Activated CD4-positive, alpha-beta T cell treated with anti-CD3 and anti-CD28 coated beads for 36 hours (primary cell): ENCODE measurements at regions not wholly inside any gene's neighbourhood (a gene's known extent, or its start where the extent isn't known, plus 50 kb on each side); places are given as distances from the start of the nearest gene placed in this dataset.
"Not testable (repeated sequence)": the region's sequence is repeated elsewhere in the genome, so short reads cannot be mapped to it uniquely, and the experiment has no call there.

Experiments
- ATAC-seq: fragments of 200-7000 bp; cut with Tn5 transposase; one replicate; pipeline ENCODE4 v1.10.0; 2021; ENCODE audit warnings: mild to moderate bottlenecking, moderate library complexity
- CTCF ChIA-PET: fragments of 350-600 bp; sonication (Branson Sonifier 250); formaldehyde crosslinking; loops from one replicate; lab custom pipeline; 2021; ENCODE audit warnings: antibody characterized with exemption; lab: Charles Lee
- POLR2A ChIA-PET: fragments of 350-600 bp; sonication (Branson Sonifier 250); formaldehyde crosslinking; loops from one replicate; lab custom pipeline; 2021; ENCODE audit warnings: antibody characterized with exemption, inconsistent platforms; lab: Charles Lee
- DNase-seq: peaks from one replicate; pipeline ENCODE4 v3.0.0-alpha.2; 2020
- H3K27ac Mint-ChIP-seq: one replicate; pipeline ENCODE4 v1.8.0; 2021; ENCODE audit warnings: mixed read lengths
- H3K27me3 Mint-ChIP-seq: one replicate; pipeline ENCODE4 v1.8.0; 2021; ENCODE audit warnings: mixed read lengths
- H3K36me3 Mint-ChIP-seq: one replicate; pipeline ENCODE4 v1.8.0; 2021; ENCODE audit warnings: low read depth, mixed read lengths
- H3K4me1 Mint-ChIP-seq: one replicate; pipeline ENCODE4 v1.8.0; 2021; ENCODE audit warnings: mixed read lengths
- H3K4me3 Mint-ChIP-seq: one replicate; pipeline ENCODE4 v1.8.0; 2021; ENCODE audit warnings: mild to moderate bottlenecking, moderate library complexity, mixed read lengths
- H3K9me3 Mint-ChIP-seq: one replicate; pipeline ENCODE4 v1.8.0; 2021; ENCODE audit warnings: low read depth, mixed read lengths
- intact Hi-C, 2 experiments: fragments of 100-400 bp; cut with DNase I in 1 of 2; cut with micrococcal nuclease in 1 of 2; formaldehyde crosslinking; loops; one replicate each; pipeline versions ENCODE4 v1.14.2 to v1.15.1; 2022 to 2024; cut with DNase I, micrococcal nuclease

DNA sequence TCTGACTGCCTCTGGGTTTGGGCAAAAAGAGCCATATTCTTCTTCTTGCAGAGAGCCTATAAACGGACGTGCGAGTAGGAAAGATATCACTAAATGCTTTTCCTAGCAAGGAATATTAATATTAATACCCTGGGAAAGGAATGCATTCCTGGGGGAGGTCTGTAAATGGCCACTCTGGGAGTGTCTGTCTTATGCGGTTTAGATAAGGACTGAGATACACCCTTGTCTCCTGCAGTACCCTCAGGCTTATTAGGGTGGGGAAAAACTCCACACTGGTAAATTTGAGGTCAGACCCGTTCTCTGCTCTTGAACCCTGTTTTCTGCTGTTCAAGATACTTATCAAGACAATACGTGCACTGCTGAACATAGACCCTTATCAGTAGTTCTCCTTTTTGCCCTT is 763.8 kb downstream of the SLITRK5 start:
- no peak overlapping the region for H3K4me3 Mint-ChIP-seq
- intact Hi-C loops, result no loop called here
- DNase-seq (no peak), ATAC-seq (no peak)
- ChIA-PET POLR2A (no interaction called here), CTCF (no interaction called here)
- no peaks in the 10 kb centered on the region for H3K4me1 Mint-ChIP-seq
- peaks cover 12% of the 10 kb centered on the region for H3K9me3 Mint-ChIP-seq
- H3K27me3 Mint-ChIP-seq, result no peaks in the 10 kb centered on the region
- no peaks in the 10 kb centered on the region for H3K36me3 Mint-ChIP-seq
- H3K27ac Mint-ChIP-seq, result no peak overlapping the region

DNA sequence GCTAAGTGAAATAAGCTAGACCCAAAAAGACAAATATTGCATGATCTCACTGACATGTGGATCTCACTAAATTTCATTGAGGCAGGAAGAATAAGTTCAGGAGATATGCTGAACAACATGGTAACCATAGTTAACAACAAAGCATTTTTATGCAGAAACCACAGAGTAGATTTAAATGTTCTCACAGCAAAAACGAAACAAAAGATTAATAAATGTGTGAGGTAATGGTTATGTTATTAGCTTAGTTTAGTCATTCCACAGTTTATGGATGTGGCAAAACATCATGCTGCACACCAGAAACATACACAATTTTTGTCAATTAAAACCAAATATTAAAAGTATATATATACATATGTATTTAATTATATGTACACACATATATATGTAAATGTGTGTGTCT is 765.8 kb downstream of the SLITRK5 start:
- ATAC-seq, result no peak
- H3K27ac Mint-ChIP-seq, result no peak overlapping the region
- POLR2A ChIA-PET, result no interaction called here

DNA sequence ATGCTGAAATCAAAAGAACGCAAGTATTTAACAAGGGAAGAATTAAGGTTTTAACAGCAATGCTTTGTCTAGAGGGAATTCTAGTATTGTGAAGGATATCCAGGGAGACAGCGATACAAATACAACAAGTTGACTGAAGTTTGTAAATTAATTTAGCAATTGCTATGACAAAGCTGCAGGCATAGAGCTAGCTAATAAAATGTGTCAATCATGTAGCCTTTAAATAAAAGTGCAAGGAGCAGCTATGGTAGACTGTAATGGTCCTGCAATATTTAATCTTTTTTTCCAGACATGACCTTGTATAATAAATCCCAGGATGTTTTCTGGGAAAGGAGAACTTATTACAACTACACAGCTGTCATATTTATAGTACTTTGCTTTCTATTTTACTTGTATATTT is 779.3 kb downstream of the SLITRK5 start:
- Mint-ChIP-seq H3K4me3 (no peak overlapping the region), H3K4me1 (no peaks in the 10 kb centered on the region), H3K27me3 (no peaks in the 10 kb centered on the region), H3K36me3 (no peaks in the 10 kb centered on the region), H3K27ac (no peak overlapping the region), H3K9me3 (peaks cover 3% of the 10 kb centered on the region)
- intact Hi-C loops, result no loop called here
- no peak for DNase-seq
- POLR2A ChIA-PET, result no interaction called here
- ATAC-seq, result no peak
- CTCF ChIA-PET, result no interaction called here

More for the DNA sequence above, 765.8 kb downstream of the SLITRK5 start:
- no peaks in the 10 kb centered on the region for H3K27me3 Mint-ChIP-seq
- intact Hi-C loops, result no loop called here
- no peaks in the 10 kb centered on the region for H3K4me1 Mint-ChIP-seq
- CTCF ChIA-PET, result no interaction called here
- peaks cover 12% of the 10 kb centered on the region for H3K9me3 Mint-ChIP-seq
- DNase-seq, result no peak
- H3K36me3 Mint-ChIP-seq, result no peaks in the 10 kb centered on the region
- H3K4me3 Mint-ChIP-seq, result no peak overlapping the region

DNA sequence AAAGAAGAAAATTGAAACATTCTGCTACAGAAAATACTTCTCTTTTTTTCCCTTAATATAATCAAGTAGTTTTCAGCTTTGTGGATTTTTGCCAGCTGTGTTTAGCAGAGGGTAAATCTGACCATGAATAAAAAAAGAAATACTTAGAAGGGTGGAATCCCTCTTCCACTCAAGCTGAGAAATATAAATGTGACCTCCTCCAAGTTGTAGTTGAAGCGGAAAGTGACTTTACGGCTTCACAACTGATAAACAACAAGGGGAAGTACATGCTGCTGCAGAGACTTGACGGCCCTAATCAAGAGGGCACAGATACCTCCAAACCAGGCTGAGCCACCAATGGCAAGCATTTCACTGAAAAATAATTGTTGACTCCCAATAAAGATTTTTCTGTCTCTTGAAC is 785.0 kb downstream of the SLITRK5 start:
- intact Hi-C loops, result no loop called here
- Mint-ChIP-seq H3K4me3 (no peak overlapping the region), H3K4me1 (no peaks in the 10 kb centered on the region), H3K36me3 (no peaks in the 10 kb centered on the region), H3K9me3 (no peaks in the 10 kb centered on the region), H3K27me3 (no peaks in the 10 kb centered on the region), H3K27ac (no peak overlapping the region)
- ATAC-seq (no peak), DNase-seq (no peak)
- ChIA-PET CTCF (no interaction called here), POLR2A (no interaction called here)

DNA sequence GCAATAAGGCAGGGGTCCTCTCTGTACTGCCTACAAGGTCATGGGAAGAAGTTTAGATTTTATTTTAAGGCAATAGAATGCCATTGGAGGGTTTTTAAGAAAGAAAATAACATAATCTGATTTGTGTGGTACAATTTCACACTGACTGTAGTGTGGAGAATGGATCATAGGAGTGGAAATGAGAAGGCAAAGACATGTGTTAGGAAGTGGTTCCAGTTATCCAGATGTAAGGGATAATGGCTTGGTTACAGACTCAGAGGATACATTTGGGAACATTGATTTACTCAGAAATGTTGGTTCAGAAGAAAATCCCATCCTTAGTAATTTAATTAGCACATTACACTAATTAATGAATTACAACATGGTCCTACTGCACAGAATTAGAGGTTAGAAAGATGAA is 788.2 kb downstream of the SLITRK5 start:
- Mint-ChIP-seq H3K4me1 (no peaks in the 10 kb centered on the region), H3K36me3 (no peaks in the 10 kb centered on the region), H3K4me3 (no peak overlapping the region), H3K9me3 (no peaks in the 10 kb centered on the region), H3K27ac (no peak overlapping the region), H3K27me3 (no peaks in the 10 kb centered on the region)
- ChIA-PET CTCF (no interaction called here), POLR2A (no interaction called here)
- DNase-seq (no peak), ATAC-seq (no peak)
- intact Hi-C loops, result no loop called here

DNA sequence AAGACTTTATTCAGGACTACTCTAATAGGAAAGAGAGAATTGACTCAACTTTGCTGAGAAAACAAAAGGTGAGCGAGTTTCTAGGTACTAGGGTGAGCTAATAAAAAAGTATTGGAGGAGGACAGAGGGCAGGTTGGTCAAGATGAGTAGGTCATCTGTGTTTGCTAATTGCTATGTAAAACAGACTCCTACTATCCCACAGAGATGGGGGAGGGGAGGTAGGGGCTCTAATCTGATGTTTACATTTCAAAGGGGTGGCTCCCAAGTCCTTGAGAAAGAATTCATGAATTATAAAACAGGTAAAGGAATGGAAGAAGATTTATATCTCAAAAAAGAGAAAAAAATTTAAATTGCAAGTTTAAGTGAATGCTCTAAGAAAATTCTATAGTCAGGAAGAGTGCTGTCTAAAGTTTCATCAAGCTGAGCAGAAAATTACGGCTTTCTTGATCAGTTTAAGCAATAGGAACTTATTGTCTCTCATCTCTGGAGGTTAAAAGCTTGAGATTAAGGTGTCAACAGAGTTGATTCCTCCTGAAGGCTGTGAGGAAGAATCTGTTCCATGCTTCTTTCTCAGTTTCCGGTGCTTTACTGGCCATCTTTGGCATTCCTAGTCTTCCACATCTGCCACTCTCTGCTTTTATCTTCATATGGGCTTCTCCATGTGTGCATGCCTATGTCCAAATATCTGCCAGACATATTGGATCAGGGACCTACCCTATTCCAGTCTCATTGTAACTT is 790.3 kb downstream of the SLITRK5 start:
- ATAC-seq (no peak), DNase-seq (no peak)
- ChIA-PET POLR2A (no interaction called here), CTCF (no interaction called here)
- Mint-ChIP-seq H3K4me1 (no peaks in the 10 kb centered on the region), H3K36me3 (no peaks in the 10 kb centered on the region), H3K27me3 (no peaks in the 10 kb centered on the region), H3K4me3 (no peak overlapping the region), H3K9me3 (no peaks in the 10 kb centered on the region), H3K27ac (no peak overlapping the region)
- intact Hi-C loops, result no loop called here

DNA sequence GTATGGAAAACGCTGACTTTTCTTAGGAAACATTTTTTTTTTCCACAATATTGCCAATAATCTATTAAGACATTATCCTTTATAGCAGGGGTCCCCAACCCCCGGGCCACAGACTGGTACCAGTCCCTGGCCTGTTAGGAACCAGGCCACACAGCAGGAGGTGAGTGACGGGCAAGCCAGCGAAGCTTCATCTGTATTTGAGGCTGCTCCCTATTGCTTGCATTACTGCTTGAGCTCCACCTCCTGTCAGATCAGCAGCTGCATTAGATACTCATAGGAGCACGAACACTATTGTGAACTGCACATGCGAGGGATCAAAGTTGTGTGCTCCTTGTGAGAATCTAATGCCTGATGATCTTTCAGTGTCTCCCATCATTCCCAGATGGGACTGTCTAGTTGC is 793.7 kb downstream of the SLITRK5 start:
- H3K4me3 Mint-ChIP-seq, result no peak overlapping the region
- H3K36me3 Mint-ChIP-seq, result no peaks in the 10 kb centered on the region
- ChIA-PET CTCF (interaction anchor here (0.7 kb wide), 2 partner anchors 11 to 454 kb away, joined by 3 read pairs; no protein-coding TSS in a partner anchor), POLR2A (no interaction called here)
- no peaks in the 10 kb centered on the region for H3K9me3 Mint-ChIP-seq
- ATAC-seq (no peak), DNase-seq (no peak)
- no peaks in the 10 kb centered on the region for H3K27me3 Mint-ChIP-seq
- no peaks in the 10 kb centered on the region for H3K4me1 Mint-ChIP-seq
- no peak overlapping the region for H3K27ac Mint-ChIP-seq
- intact Hi-C loops, result no loop called here

DNA sequence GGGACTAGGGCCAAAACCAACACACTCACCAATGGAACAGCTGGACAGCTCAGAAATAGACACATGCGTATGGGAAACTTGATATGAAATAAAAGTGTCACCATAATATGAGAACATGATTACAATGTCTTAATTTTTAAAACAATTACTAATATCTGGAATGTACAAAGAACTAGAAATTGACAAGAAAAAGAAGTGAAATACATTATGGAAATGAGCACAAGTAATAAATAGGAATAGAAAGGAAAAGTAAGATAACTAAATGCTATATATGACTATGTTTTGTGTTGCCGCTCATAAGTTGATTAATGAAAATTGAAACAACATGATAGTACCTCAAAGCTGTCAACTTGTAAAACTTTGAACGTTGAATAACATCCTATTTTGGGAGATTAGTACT is 801.1 kb downstream of the SLITRK5 start:
- DNase-seq (no peak), ATAC-seq (no peak)
- Mint-ChIP-seq H3K4me3 (no peak overlapping the region), H3K27ac (no peak overlapping the region), H3K9me3 (no peaks in the 10 kb centered on the region), H3K4me1 (no peaks in the 10 kb centered on the region), H3K36me3 (no peaks in the 10 kb centered on the region), H3K27me3 (no peaks in the 10 kb centered on the region)
- CTCF ChIA-PET, result no interaction called here
- POLR2A ChIA-PET, result no interaction called here
- intact Hi-C loops, result no loop called here

DNA sequence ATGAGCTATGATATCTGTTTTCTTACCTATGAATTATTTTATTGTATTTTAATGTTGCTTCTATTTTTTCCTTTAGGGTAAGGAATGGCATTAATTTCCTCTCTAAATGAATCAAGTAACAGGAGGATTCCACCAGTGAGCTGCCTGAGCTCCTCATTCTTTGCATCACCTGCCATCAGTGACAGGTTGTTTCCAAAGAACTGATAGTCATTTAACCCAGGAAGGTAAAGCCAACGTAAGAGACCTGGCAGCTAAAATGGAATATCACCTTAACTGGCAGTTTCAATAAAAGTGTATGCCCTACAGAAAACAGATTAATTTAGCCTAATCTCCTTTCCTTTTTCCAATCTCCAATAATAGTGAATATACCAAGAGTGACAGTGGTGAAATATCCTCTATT is 812.0 kb downstream of the SLITRK5 start:
- peaks cover 8% of the 10 kb centered on the region for H3K9me3 Mint-ChIP-seq
- H3K27ac Mint-ChIP-seq, result no peak overlapping the region
- ChIA-PET CTCF (interaction anchor here (0.7 kb wide), 1 partner anchor 55 kb away, joined by 3 read pairs; no protein-coding TSS in a partner anchor), POLR2A (no interaction called here)
- DNase-seq, result no peak
- no peaks in the 10 kb centered on the region for H3K27me3 Mint-ChIP-seq
- H3K36me3 Mint-ChIP-seq, result no peaks in the 10 kb centered on the region
- H3K4me1 Mint-ChIP-seq, result no peaks in the 10 kb centered on the region
- intact Hi-C loops, result no loop called here
- no peak overlapping the region for H3K4me3 Mint-ChIP-seq
- ATAC-seq, result no peak

DNA sequence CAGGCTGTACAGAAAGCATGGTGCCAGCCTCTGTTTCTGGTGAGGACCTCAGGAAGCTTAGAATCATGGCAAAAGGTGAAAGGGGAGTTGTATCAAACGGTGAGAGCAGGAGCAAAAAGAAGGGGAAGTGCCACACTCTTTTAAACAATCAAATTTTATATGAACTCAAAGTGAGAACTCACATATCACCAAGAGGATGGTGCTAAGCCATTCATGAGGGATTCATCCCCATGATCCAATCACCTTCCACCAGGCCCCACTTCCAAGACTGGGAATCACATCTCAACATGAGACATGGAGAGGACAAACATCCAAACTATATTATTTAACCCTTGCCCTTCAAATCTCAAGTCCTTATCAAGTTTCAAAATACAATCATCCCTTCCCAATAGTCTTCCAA is 836.7 kb downstream of the SLITRK5 start:
- intact Hi-C loops, result no loop called here
- CTCF ChIA-PET, result no interaction called here
- no peak for ATAC-seq
- H3K4me1 Mint-ChIP-seq, result no peaks in the 10 kb centered on the region
- POLR2A ChIA-PET, result no interaction called here
- no peak overlapping the region for H3K27ac Mint-ChIP-seq
- H3K36me3 Mint-ChIP-seq, result peaks cover 1% of the 10 kb centered on the region
- no peak overlapping the region for H3K4me3 Mint-ChIP-seq
- peaks cover 26% of the 10 kb centered on the region for H3K9me3 Mint-ChIP-seq
- H3K27me3 Mint-ChIP-seq, result no peaks in the 10 kb centered on the region
- DNase-seq, result no peak

DNA sequence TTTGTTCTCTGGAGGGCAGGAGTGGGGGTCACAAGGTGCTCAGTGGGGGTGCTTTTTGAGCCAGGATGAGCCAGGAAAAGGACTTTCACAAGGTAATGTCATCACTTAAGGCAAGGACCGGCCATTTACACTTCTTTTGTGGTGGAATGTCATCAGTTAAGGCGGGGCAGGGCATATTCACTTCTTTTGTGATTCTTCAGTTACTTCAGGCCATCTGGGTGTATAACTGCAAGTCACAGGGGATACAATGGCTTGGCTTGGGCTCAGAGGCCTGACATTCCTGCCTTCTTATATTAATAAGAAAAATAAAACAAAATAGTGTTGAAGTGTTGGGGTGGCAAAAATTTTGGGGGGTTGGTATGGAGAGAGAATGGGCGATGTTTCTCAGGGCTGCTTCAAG is 841.8 kb downstream of the SLITRK5 start:
- CTCF ChIA-PET, ATAC-seq, POLR2A ChIA-PET, H3K4me3 Mint-ChIP-seq, H3K27ac Mint-ChIP-seq, H3K36me3 Mint-ChIP-seq, intact Hi-C loops, DNase-seq, H3K27me3 Mint-ChIP-seq, H3K4me1 Mint-ChIP-seq: not testable (repeated sequence)
- H3K9me3 Mint-ChIP-seq, result peaks cover 20% of the 10 kb centered on the region

DNA sequence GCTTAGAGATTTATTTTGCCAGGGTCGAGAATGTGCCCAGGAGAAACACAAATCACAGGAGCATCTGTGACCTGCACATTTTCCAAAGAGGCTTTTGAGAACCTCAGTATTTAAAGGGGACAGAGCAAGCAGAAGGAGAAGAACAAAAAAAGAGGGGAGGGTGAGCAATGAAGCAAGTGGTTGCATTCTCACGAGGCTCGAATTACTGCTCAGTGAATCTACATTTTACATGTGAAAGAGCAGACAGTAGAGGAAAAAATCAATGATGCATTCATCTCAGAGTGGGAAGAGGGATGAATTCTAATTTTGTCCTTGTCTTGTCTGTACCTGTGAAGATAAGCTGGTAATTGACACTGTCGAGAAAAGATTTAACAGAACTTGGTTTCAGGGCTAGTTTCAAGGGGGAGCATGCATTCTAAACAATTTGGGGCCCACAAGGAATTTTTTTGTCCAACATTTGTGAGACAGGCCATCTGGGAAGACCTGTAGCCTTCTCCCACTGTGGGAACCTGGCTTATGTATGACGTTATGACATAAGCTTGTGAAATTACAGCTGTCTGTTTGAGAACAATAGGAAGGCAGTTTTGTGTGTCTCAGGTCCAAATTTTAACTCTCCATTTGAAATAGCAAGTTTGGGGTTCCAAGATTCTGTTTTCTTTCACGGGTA is 855.1 kb downstream of the SLITRK5 start:
- Mint-ChIP-seq H3K9me3 (peaks cover 4% of the 10 kb centered on the region), H3K4me1 (no peaks in the 10 kb centered on the region), H3K4me3 (no peak overlapping the region), H3K27me3 (no peaks in the 10 kb centered on the region), H3K27ac (no peak overlapping the region), H3K36me3 (no peaks in the 10 kb centered on the region)
- CTCF ChIA-PET, result no interaction called here
- intact Hi-C loops, result no loop called here
- DNase-seq (no peak), ATAC-seq (no peak)
- POLR2A ChIA-PET, result no interaction called here
